ENCODE measurements at regions not wholly inside any gene's neighbourhood (a gene's known extent, or its start where the extent isn't known, plus 50 kb on each side); places are given as distances from the start of the nearest gene placed in this dataset.

DNA sequence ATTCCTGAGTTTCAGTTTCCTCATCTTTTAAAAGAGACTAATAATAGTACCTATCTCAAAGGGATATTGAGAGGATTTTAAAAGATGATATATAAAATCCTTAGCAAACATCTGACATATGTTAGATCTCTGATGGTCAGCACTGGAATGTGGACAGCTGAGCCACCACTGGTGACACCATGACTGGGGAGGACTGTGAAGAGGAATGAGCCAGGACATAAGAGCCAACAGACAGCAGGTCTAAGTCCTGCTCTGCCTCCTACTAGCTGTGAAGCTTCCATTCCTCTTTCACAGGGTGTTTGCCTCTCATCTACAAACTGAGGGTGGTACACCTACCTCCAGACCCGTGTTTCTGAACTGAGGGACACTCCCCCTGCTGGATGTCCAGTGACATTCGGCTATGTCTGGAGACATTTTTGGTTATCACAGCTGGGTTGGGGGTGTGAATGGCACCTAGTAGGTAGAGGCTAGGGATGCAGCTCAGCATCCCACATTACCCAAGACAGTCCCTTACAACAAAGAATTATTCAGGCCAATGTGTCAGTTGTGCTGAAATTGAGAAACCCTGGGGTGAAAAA, 109.1 kb upstream of the OLIG2 start:
- TF ChIP-seq EP300 (IDR thresholded peaks at IDR 0.05) (no peak), POLR2A (IDR thresholded peaks at IDR 0.05) (no peak)

Measured in suprapubic skin (tissue), 2 donors.